GM21529 (cell line): ENCODE measurements at regions not wholly inside any gene's neighbourhood (a gene's known extent, or its start where the extent isn't known, plus 50 kb on each side); places are given as distances from the start of the nearest gene placed in this dataset.
A peak's percentile ranks its signal among the peaks of the same experiment; 100 is the strongest.

Experiments used
- ATAC-seq: cut with Tn5 transposase; IDR thresholded peaks from one replicate; pipeline ENCODE4 v1.9.1; 2021; ENCODE audit not compliant: unreplicated experiment

GRCh38 chr5:97388794-97389193, 205.7 kb upstream of the RIOK2 start:
- no peak for ATAC-seq

DNA sequence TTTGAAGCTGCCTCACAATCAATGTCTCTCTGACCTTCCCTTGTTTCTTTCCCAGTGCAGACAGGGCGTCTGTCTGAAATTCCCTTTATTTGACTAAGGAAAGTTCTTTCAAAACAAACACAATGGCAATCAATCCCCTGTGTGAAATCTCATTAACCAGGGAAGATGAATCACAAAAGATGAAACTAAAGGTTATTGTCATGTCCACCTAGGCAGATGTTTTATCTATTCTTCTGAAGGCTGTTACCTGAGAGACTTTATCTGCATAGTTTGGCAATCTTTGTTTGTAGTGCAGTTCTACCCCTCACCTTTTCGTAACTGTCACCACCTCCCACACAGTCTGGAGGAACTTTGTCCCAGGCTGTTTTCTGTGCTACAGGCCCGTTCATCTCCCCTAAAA, 217.5 kb upstream of the RIOK2 start:
- ATAC-seq = no peak

DNA sequence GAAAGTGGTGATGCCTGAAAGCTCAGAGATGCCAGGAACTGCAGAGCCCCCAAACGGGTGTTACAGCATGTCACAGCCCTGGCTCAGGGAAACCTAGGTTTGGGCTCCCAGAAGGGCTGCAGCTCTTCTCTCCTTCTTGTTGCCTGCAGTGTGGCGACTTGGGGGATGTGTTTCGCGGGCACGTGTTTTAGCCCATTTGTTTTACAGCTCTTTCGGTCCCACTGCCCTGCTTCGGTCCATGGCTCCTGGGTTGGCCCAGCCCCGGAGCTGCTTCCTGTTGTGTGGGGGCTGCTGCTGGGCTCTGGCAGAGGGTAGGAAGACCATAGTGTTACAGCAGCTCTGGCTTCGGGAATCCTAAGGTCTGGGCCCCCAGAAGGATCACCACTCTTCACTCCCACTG, 222.9 kb upstream of the RIOK2 start:
- no peak for ATAC-seq

DNA sequence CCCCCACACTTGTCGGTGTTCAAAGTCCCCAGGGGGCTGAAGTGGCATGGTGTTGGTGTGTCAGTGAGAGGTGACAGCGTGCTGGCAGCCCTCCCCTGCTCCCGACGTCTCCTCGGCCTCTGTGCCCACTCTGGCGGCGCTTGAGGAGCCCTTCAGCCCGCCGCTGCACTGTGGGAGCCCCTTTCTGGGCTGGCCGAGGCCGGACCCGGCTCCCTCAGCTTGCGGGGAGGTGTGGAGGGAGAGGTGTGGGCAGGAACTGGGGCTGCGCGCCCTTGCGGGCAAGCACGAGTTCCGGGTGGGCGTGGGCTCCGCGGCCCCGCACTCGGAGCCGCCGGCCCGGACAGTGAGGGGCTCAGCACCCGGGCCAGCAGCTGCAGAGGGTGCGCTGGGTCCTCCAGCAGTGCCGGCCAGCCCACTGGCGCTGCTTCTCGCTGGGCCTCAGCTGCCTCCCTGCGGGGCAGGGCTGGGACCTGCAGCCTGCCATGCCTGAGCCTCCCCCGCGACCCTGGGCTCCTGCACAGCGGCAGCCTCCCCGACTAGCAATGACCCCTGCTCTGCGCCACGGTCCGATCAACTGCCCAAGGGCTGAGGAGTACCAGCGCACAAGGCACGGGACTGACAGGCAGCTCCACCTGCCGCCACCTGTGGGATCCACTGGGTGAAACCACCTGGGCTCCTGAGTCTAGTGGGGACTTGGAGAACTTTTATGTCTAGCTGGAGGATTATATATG, 224.1 kb upstream of the RIOK2 start:
- ATAC-seq = no peak

DNA sequence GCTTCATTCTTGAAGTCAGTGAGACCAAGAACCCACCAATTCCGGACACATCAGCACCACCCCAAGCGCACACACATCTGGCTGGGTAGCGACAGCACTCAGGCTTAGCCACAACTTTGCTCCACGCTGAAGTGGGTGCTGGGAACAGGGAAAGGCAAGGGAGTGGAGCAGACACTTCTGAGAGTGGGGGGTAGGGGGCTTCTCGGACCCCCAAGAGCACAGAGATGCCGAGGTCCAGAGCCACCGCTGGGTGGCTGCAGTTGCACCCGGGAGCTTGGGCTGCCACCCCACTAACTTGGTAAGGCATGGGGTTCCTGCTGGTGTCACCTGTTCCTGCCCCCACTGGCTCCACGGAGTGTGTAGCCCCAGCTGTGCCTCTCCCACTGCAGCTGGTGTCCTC, 225.3 kb upstream of the RIOK2 start:
- no peak for ATAC-seq

DNA sequence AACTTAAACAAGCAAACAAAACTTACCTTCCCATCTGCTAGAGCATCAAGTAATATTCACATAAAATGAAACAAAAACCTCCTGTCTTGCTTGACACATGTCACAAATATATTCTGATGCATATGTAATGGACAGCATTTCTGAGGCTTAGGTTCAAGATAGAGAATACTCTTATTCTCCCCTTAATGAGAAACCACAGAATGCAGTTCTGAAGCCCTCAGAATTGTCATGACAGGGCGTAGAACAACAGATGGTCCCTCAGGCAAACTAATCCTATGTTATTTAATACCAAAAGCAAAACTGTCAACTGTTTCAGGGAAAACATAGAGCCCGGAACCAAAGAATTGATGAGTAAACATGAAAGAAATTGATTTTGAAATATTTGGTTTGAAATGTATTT, 229.9 kb upstream of the RIOK2 start:
- no peak for ATAC-seq

- ATAC-seq = no peak
Measured at GRCh38 chr5:97417986-97418385, 234.9 kb upstream of the RIOK2 start.

- ATAC-seq = peak; percentile 69
Measured at GRCh38 chr5:97418462-97418861, 235.4 kb upstream of the RIOK2 start.

DNA sequence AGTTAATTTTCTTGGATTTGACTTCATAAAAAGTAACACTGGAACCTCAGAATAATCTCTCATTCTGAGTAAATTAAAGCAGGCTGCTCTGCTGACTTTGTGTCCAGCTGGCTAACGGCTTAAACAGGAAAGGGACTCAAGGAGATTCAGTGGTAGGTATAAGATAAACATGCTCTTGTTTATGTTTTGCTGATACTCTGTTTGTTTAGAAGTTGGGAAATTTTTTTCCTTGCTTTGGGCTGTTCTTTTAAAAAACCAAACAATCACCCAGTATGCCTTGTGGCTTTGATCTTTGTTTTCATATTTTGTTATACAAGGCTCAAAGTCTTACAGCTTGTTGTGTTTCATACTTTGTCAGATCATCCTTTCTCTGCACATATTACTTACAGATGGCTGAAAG, 237.6 kb upstream of the RIOK2 start:
- no peak for ATAC-seq

DNA sequence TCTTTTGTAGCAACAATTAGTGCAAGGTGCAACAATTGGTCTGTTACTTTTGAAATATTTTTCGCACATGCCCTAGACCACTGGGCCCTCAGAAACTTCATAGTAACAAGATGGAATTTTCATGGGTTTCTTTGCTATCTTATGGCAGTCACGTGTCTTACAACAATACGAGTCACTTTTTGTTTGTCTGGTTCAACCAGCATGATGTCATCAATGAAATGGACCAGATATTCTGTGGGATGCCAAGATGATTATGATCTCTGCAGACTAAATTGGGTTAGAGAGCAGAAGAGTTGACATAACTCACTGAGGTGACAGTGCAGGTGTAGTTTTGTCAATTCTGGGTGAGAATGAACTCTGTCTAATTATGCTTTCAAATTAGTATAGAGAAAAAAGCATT, 239.6 kb upstream of the RIOK2 start:
- no peak for ATAC-seq

- ATAC-seq = no peak
Measured at GRCh38 chr5:97425511-97425910, 242.5 kb upstream of the RIOK2 start.

DNA sequence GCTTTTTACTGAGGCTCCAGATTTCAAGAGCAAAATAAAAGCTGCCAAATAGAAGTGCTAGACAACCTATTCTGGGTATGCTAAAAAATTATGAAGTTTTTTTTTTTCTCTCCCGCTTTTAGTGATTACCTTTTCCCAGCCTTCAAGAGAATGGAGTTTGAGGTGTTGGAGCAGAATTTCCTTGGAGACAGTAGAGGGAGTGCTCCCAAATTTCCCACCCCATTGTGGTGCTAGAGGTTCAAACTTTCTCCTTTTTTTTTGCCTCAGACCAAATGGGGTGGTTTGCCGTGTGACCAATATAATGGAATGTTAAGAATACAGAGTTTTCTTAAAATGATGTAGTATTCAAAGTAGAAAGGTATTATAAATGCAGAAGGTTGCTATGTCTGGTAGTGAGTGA, 244.2 kb upstream of the RIOK2 start:
- ATAC-seq = no peak

GRCh38 chr5:97434021-97434420, 251.0 kb upstream of the RIOK2 start:
- ATAC-seq = no peak

DNA sequence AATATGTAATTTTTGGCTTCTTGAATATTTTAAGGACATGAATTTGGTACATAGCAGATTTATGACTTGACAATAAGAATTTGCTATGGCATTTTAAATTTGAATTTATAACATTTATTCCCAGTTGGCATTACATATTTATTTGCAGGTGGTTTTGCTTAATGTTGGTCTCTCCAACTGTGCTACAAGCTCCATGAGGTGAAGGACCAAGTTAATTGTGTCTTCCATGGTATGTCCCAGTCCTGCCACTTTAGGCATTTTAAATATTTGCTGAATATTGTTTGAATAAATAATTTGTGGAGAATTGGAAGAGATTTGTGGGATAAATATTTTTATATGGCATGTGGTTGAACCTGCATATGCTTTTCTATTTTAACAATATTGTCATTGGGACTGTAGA, 253.4 kb upstream of the RIOK2 start:
- no peak for ATAC-seq

DNA sequence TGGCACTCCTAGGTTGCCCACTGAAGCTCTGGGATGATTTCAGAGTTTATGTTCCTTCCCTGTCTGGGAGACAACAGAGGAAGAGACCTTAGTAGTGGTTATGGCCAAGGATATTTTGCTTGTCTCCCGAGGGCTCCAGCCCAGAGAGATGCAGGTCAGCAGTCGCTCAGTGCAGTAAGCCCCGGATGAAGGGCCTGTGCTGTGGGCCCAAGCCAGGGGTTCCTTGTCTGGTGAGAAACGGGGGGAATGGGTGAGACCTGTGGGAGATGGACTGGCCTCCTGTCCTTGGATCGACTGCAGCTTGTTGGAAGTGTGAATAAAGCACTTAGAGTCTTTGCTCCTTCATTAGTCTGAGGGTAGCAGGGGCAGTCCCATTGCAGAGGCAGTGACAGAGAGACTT, 260.7 kb upstream of the RIOK2 start:
- ATAC-seq = no peak

GRCh38 chr5:97449172-97449571, 266.1 kb upstream of the RIOK2 start:
- no peak for ATAC-seq

- no peak for ATAC-seq
Measured at GRCh38 chr5:97452646-97453045, 269.6 kb upstream of the RIOK2 start.

GRCh38 chr5:97453263-97453662, 270.2 kb upstream of the RIOK2 start:
- no peak for ATAC-seq

DNA sequence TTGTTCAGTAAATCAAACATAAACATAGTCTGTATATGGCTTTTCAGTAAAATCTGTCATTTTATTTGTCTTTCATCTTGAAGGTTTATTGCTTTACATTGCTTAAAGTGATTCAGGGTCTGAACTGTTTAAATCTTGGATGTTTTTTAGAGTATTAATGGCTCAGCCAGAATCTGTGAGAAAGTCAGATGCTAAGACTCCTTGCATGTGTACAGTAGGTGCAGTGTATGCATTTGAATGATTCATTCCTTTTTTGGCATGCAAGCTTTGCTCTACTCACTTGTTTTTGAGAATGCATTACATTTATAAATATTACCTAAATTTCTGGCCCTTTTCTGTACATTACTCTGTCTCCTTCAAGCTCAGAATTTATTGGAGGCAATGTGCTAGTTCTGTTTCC, 271.0 kb upstream of the RIOK2 start:
- no peak for ATAC-seq

- no peak for ATAC-seq
Measured at GRCh38 chr5:97455996-97456395, 272.9 kb upstream of the RIOK2 start.

GRCh38 chr5:97458851-97459250, 275.8 kb upstream of the RIOK2 start:
- peak; percentile 83 for ATAC-seq

DNA sequence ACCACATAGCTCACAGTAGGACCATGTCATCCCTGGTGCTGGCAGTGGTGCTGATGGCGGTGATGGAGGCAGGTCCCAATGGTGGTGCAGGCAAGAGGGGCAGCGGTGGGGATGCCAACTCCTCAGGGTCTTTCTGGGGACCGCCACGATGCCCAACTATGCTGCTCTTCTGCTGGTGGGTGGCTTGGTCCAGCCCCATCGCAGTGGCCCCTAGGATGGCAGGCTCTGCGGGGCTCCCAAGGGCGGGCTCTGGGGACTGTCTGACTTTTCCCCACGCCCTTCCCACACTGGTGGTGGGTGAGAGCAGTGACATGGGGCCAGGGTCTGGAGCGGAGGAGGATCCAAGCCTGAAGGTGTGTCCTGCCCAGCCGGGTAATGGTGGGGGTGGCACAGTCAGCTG, 288.9 kb upstream of the RIOK2 start:
- no peak for ATAC-seq

- ATAC-seq = no peak
Measured at GRCh38 chr5:97475847-97476246, 292.8 kb upstream of the RIOK2 start.
